RWPE1 (cell line): ENCODE measurements at regions not wholly inside any gene's neighbourhood (a gene's known extent, or its start where the extent isn't known, plus 50 kb on each side); places are given as distances from the start of the nearest gene placed in this dataset.

ENCODE experiments used
- CTCF ChIA-PET: fragments of 350-600 bp; sonication (Branson Sonifier 250); formaldehyde crosslinking; extraction: SDS; loops from one replicate; lab custom pipeline; 2021; lab: Yijun Ruan, JAX
- POLR2A ChIA-PET: fragments of 400-600 bp; formaldehyde crosslinking; extraction: SDS; loops from one replicate; lab custom pipeline; 2020; ENCODE audit warnings: antibody characterized with exemption; ENCODE audit not compliant: low non-redundant PET; lab: Yijun Ruan, JAX
- DNase-seq: peaks from one replicate; pipeline ENCODE4 v3.0.0; 2012; ENCODE audit warnings: low spot score
- H3K27ac ChIP-seq: fragments of 450-650 bp; 2 replicates; pipeline ENCODE4 v1.5.1; 2017
- CTCF ChIP-seq: fragments of 450-650 bp; conservative IDR thresholded peaks from 2 replicates; pipeline ENCODE4 v1.5.1; 2017; ENCODE audit warnings: low read depth, mild to moderate bottlenecking

- ChIA-PET CTCF (no interaction called here), POLR2A (no interaction called here)
- TF ChIP-seq CTCF = no peak
- no peak overlapping the region for H3K27ac ChIP-seq
- no peak for DNase-seq
Observed at GRCh38 chr3:168618827-168619470, 523.2 kb upstream of the GOLIM4 start.

GRCh38 chr3:168617658-168618057, 521.9 kb upstream of the GOLIM4 start:
- CTCF ChIA-PET = no interaction called here
- no peak for DNase-seq
- no peak for TF ChIP-seq CTCF
- POLR2A ChIA-PET = no interaction called here
- H3K27ac ChIP-seq = no peak overlapping the region

- ChIA-PET CTCF (no interaction called here), POLR2A (no interaction called here)
- no peak for DNase-seq
- no peak overlapping the region for H3K27ac ChIP-seq
- no peak for TF ChIP-seq CTCF
Observed at GRCh38 chr3:168616915-168617314, 521.2 kb upstream of the GOLIM4 start.

GRCh38 chr3:168615493-168616020, 519.8 kb upstream of the GOLIM4 start:
- no peak for TF ChIP-seq CTCF
- ChIA-PET POLR2A (no interaction called here), CTCF (no interaction called here)
- no peak for DNase-seq
- no peak overlapping the region for H3K27ac ChIP-seq

- DNase-seq = no peak
- POLR2A ChIA-PET = no interaction called here
- CTCF ChIA-PET = no interaction called here
- TF ChIP-seq CTCF = no peak
- no peak overlapping the region for H3K27ac ChIP-seq
Observed at GRCh38 chr3:168613151-168613550, 517.4 kb upstream of the GOLIM4 start.

- POLR2A ChIA-PET = no interaction called here
- H3K27ac ChIP-seq = no peak overlapping the region
- no peak for TF ChIP-seq CTCF
- DNase-seq = no peak
- CTCF ChIA-PET = no interaction called here
Observed at GRCh38 chr3:168612671-168613070, 516.9 kb upstream of the GOLIM4 start.
